ENCODE measurements at regions not wholly inside any gene's neighbourhood (a gene's known extent, or its start where the extent isn't known, plus 50 kb on each side); places are given as distances from the start of the nearest gene placed in this dataset.

DNA sequence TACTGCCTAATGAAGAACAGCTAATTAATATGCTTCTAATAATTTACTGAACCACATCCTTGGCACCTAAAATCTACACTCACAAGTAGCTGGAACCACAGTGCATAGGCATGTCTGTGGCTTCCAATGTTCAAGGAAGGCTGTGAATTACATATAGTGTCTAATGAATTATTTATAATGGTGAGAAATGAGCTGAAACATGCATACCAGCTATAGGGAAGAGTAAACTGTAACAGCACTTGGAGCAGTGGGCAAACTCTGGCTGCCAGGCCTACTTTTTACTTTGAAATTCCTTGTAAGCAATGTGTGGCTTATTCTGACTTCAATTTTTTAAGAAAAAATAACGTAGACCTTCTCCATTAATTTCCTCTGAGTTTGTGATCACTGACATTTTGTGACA lies 953.2 kb upstream of the CDH8 start:
- Histone ChIP-seq H3K9me3 (ENCODE audit: low read depth) (no peaks in the 10 kb centered on the region), H3K4me1 (ENCODE audit: low read depth) (no peaks in the 10 kb centered on the region), H3K36me3 (no peaks in the 10 kb centered on the region), H3K27ac (no peak overlapping the region), H3K4me3 (no peak overlapping the region), H3K27me3 (no peaks in the 10 kb centered on the region)
- DNase-seq (ENCODE audit: low read depth in 1 of 2, low spot score in 1 of 2): no peak
- TF ChIP-seq, protein P1, sequence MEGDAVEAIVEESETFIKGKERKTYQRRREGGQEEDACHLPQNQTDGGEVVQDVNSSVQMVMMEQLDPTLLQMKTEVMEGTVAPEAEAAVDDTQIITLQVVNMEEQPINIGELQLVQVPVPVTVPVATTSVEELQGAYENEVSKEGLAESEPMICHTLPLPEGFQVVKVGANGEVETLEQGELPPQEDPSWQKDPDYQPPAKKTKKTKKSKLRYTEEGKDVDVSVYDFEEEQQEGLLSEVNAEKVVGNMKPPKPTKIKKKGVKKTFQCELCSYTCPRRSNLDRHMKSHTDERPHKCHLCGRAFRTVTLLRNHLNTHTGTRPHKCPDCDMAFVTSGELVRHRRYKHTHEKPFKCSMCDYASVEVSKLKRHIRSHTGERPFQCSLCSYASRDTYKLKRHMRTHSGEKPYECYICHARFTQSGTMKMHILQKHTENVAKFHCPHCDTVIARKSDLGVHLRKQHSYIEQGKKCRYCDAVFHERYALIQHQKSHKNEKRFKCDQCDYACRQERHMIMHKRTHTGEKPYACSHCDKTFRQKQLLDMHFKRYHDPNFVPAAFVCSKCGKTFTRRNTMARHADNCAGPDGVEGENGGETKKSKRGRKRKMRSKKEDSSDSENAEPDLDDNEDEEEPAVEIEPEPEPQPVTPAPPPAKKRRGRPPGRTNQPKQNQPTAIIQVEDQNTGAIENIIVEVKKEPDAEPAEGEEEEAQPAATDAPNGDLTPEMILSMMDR (IDR thresholded peaks at IDR 0.05; ENCODE audit: low read depth, low read length): no peak

DNA sequence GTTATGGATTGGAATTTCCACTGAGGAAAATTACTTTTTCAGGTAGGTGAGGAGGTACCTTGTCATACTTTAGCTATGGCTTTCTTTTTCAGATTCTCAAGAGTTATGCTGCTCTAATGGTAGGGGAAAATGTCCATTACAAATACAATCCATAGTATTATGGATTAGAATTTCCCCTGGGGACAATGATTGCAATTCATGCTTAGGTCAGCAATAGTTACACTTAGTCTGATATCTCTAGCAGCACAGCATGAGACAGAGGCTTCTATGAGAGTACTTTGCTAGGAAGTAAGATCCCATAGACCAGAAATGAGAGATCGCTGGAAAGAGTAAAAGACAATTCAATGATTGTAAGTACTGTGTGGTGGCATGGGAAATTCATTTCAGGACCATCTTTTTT lies 949.5 kb upstream of the CDH8 start:
- Histone ChIP-seq H3K27ac (no peak overlapping the region), H3K4me1 (ENCODE audit: low read depth) (no peaks in the 10 kb centered on the region), H3K36me3 (no peaks in the 10 kb centered on the region), H3K4me3 (no peak overlapping the region), H3K27me3 (no peaks in the 10 kb centered on the region), H3K9me3 (ENCODE audit: low read depth) (no peaks in the 10 kb centered on the region)
- no peak for DNase-seq (ENCODE audit: low read depth in 1 of 2, low spot score in 1 of 2)
- TF ChIP-seq, protein P1 (IDR thresholded peaks at IDR 0.05; ENCODE audit: low read depth, low read length): no peak

- DNase-seq (ENCODE audit: low read depth in 1 of 2, low spot score in 1 of 2): no peak
- H3K27ac ChIP-seq: no peak overlapping the region
- TF ChIP-seq, protein P1 (IDR thresholded peaks at IDR 0.05; ENCODE audit: low read depth, low read length): no peak
- H3K36me3 ChIP-seq: no peaks in the 10 kb centered on the region
- no peaks in the 10 kb centered on the region for H3K4me1 ChIP-seq (ENCODE audit: low read depth)
- no peak overlapping the region for H3K4me3 ChIP-seq
- H3K27me3 ChIP-seq: no peaks in the 10 kb centered on the region
- H3K9me3 ChIP-seq (ENCODE audit: low read depth): no peaks in the 10 kb centered on the region
These were observed 942.2 kb upstream of the CDH8 start for GRCh38 chr16:62978451-62978850.

- TF ChIP-seq, protein P1 (IDR thresholded peaks at IDR 0.05; ENCODE audit: low read depth, low read length): no peak
- H3K9me3 ChIP-seq (ENCODE audit: low read depth): no peaks in the 10 kb centered on the region
- no peak for DNase-seq (ENCODE audit: low read depth in 1 of 2, low spot score in 1 of 2)
These were observed 941.6 kb upstream of the CDH8 start for GRCh38 chr16:62977876-62978275.

GRCh38 chr16:62974424-62974823 lies 938.2 kb upstream of the CDH8 start:
- Histone ChIP-seq H3K9me3 (ENCODE audit: low read depth) (no peaks in the 10 kb centered on the region), H3K4me3 (no peak overlapping the region), H3K36me3 (no peaks in the 10 kb centered on the region), H3K27me3 (no peaks in the 10 kb centered on the region), H3K27ac (no peak overlapping the region), H3K4me1 (ENCODE audit: low read depth) (no peaks in the 10 kb centered on the region)
- peak in 1 of 2 donors; percentile 12 for DNase-seq (ENCODE audit: low read depth in 1 of 2, low spot score in 1 of 2)
- TF ChIP-seq, protein P1 (IDR thresholded peaks at IDR 0.05; ENCODE audit: low read depth, low read length): no peak

More at GRCh38 chr16:62977876-62978275, 941.6 kb upstream of the CDH8 start:
- no peak overlapping the region for H3K27ac ChIP-seq
- no peaks in the 10 kb centered on the region for H3K4me1 ChIP-seq (ENCODE audit: low read depth)
- H3K4me3 ChIP-seq: no peak overlapping the region
- H3K27me3 ChIP-seq: no peaks in the 10 kb centered on the region
- no peaks in the 10 kb centered on the region for H3K36me3 ChIP-seq

DNA sequence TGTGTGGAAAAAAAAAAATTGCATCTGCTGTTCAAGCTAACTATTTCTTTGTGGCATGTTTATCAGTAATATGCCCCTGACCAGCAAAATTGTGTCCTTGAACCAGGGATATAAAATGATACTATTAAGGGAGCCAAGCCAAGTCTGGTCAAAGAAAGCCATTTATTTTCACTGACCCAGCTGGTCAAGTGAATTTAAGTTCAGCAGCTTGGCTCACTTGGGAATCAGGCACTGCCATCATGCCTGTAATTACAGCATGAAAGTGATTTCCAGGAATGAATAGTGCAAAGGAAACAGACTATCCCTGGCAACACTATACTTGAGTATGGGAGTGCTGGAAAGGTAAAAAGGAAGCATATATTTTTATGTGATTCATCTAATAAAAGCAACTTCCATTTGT lies 934.6 kb upstream of the CDH8 start:
- Histone ChIP-seq H3K9me3 (ENCODE audit: low read depth) (no peaks in the 10 kb centered on the region), H3K4me1 (ENCODE audit: low read depth) (no peaks in the 10 kb centered on the region), H3K36me3 (no peaks in the 10 kb centered on the region), H3K27me3 (no peaks in the 10 kb centered on the region), H3K27ac (no peak overlapping the region), H3K4me3 (no peak overlapping the region)
- TF ChIP-seq, protein P1 (IDR thresholded peaks at IDR 0.05; ENCODE audit: low read depth, low read length): no peak
- no peak for DNase-seq (ENCODE audit: low read depth in 1 of 2, low spot score in 1 of 2)

All from cardiac muscle cell (in vitro differentiated cells and primary cell).